Inflammatory macrophage treated with lipopolysaccharide for 1 hour (primary cell): ENCODE measurements at regions not wholly inside any gene's neighbourhood (a gene's known extent, or its start where the extent isn't known, plus 50 kb on each side); places are given as distances from the start of the nearest gene placed in this dataset.

Source experiments
- DNase-seq, 2 donors: peaks; one replicate each; pipeline ENCODE4 v3.0.0-alpha.2; 2020 to 2022

DNA sequence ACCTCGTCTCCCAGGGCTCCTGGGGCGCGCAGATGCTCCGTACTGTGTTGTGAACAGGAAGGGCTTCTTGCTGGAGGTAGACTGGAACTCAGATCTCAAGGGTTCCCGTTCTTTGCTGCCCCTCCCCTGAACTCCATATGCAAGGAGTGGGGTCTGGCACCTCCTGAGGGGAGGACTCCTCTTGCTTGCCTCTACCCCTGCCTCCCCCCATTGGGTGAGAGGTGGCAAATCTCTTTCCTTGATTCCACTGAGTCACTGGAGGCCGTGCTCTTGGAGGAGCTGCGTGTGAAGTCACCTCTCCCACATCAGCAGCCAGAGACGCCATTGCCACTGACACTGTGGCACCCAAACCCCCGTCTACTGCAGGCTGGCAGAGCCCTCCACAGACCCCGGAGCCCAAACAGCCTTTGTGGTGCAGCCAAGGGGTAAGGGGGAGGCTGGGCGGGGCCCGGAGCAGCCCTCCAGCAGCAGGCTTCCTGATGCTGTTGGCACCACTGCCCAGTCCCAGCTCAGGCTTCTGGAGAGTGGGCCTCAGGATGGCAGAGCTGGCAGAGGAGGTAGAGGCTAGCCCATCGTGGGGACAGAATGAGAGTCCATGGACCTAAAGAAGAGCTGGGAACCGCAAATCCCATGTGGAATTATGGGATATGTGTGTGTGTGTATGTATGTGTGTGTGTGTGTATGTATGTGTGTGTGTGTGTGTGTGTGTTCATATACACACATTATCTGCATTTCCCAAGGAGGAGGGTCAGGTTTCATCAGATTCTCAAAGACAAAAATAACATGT lies 104.9 kb upstream of the RUNX3 start:
- no peak for DNase-seq

DNA sequence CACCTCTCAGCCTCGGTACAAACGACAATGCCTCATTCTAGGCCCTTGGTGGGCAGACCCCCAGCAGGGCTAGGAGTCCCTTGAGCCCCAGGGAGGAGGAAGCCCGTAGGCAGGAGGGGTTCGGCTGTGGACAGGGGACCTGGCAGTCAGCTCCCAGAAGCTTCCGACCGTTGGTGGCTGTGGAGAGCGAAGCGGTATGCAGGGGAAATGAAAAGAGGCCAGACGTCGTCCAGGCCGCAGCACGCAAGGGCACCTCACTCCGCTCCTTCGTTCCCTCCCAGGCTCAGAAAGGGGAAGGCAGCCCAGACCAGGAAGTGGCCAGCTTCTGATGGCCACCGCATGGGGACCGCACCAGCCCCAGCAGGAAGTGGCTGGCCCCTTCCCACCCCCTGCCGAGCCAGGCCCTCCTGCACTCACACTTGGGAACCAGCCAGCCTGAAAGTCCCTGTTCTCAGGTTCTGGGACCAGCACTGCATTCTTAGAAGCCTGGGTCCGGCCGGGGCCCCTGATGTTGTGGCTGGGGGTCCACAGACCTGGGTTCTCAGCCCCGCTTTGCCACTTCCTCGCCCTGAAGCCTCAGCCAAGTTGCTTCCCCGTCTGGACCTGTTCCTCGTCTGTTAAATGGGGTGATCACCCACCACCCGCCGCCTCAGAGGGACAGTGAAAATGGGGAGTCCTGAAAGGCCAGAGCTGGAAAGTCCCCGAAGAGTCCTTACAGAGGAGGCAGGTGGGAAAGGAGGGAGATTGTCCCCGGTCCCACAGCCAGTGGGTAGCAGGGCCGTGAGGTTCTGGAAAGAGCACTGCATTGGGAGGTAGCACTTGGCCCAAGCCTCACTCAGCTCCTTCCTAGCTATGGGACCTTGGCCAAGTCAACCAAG lies 104.0 kb upstream of the RUNX3 start:
- peak; percentile 67 to 73 for DNase-seq

DNA sequence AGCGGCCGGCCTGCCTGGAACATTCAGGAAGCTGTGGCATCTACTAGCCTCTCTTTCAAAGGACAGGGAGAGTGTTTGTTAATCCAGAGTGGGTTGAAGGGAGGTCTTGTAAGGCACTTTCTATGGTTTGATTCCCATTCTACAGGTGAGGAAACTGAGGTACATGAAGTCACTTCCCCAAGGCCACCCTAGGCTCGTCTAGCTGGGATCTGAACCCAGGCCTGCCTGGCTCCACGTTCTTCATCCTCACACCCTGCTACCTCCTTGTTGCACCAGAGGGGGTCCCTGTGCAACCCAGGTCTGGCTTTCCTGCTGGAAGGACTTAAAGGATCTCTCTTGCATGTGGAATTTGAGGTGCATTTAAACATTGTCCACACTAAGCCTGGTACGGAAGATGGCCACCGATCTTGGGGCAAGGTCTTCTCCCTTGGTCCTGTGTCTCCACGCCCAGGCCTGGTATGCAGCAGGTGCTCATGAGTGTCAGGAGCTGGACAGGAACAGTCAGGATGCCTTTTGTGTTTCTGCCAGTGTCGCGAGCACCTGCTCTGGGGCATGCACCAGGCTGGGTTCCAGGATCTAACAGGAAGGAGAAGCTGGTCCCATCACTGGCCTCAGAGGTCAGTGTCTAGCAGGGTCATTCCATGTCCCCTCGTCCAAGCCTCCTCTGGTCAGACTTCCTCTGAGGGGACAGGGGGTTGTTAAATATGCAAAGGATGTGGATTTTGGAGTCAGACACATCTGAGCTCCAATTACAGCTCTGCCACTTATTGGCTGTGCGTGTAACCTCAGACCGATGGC lies 103.2 kb upstream of the RUNX3 start:
- no peak for DNase-seq

DNA sequence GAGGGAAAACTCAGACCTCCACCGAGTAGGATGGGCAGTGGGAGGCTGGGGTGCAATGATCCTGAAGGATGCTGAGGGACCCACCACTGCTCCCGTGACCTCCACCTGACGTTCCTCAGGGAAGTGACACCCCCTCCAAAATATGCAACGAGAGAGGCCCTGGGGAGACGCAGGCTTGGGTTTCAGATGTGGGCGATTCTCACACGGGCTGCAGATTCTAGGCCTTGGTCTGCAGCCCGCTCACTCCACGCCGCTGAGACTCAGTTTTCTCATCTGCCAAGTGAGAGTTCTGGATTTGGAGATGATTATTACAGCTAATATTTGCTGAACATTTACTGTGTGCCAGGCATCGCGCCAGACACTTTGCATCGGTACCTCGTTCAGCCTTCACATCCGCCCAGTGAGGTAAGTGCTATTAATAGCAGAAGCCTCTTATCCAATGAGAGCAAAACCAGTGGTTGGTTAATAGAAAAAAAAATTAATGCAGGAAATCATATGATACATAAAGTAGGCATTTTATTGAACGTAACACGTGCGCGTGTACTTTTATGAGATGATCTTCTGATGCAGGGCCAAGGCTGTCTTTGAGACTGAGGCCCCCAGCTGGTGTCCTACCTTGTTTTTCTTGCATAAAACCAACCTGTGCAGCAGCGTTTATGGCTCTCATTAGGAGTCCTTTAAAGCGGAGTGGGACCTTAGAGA lies 102.0 kb upstream of the RUNX3 start:
- DNase-seq: no peak

DNA sequence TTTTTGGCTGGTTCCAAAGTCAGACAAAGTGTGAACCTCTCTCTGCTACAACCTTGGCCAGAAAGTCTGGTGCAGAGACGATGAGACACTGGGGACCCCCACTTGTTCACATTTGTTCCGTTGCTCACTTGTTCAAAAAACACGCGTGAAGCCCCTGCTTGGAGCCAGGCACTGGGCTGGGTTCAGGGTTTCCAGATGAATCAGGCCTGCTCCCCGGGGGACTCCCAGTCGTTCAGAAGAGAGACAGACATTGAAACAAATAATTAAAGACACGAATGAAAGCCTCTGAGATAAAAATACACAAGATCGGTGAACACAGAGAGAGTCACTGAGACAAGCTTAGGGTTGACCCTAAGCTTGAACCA lies 101.5 kb upstream of the RUNX3 start:
- DNase-seq: no peak

DNA sequence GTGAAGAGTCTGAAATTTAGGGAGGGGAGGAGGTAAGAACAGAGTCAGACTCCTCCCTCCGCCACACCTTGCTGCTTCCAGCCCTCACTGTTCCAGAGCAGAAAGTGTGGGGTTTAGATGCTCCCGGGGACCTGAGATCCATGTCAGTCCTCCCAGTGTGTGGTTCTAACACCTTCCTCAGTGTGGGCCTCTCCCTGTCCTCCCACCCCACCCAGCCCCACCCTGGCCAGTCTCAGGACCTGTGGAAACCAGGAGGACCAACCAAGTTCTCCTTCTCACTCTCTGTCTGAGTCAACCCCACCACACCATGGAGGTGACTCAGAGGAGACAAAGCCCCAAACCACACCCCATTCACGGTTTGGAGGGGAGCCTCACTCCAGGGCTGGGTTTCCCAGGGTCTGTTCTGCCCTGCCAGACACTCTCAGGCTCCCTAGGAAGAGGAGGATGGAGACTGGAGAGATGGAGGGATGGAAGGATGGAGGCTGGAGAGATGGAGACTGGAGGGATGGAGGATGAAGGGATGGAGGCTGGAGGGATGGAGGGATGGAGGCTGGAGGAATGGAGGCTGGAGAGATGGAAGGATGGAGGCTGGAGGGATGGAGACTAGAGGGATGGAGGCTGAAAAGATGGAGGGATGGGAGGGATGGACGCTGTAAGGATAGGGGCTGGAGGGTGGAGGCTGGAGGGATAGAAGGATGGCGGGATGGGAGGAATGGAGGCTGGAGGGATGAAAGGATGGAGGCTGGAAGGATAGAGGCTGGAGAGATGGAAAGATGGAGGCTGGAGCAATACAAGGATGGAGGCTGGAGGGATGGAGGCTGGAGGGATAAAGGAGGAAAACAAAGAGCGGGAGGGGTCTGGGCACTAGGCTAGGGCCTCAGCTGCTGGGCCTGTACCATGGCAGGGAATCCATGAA lies 100.9 kb upstream of the RUNX3 start:
- peak; percentile 55 to 57 for DNase-seq

DNA sequence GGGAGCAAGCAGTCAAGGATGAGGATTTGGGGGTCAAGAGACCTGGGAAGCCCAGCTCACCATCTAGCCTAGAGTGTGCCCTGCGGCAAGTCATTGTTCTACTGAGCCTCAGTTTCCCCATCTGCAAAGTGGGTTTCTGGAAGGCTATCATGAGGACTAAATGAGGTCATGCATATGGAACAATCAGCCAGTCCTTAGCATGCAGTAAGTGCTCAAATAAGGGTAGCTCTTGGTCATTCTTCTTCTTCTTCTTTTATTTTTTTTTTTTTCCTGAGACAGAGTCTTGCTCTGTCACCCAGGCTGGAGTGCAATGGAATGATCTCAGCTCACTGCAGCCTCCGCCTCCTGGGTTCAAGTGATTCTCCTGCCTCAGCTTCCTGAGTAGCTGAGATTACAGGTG lies 99.9 kb upstream of the RUNX3 start:
- no peak for DNase-seq

DNA sequence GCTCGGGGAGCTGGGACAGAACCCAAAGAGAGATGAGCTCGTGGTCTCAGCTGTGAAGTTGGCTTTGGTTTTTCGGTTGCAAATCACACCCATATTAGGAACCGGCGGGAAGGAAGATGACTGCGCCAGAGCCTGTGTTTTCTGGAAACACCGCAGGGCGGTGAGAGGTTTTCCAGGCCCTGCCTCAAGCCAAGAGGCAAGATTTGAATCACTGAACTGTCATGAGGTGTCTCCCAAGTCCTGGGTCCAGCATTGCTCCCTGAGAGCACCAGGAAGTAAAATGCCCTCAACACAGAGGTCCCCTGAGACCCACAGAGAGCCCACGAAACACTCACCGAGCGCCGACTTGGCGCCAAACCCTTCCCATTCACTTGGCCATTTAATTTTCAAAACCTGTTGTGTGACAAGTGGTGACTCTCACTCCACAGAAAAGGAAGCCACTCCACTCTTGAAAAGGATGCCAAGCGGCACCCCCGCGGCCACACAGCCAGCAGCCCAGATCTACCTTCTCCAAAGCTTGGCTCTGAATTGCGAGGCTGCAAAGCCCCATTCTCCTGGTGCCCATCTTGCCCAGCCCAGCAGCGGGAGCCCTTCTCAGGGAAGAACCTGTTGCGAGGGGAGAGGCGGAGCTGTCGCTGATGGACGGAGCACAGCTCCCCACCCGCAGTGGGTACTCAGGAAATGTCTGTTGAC lies 99.0 kb upstream of the RUNX3 start:
- DNase-seq: no peak

DNA sequence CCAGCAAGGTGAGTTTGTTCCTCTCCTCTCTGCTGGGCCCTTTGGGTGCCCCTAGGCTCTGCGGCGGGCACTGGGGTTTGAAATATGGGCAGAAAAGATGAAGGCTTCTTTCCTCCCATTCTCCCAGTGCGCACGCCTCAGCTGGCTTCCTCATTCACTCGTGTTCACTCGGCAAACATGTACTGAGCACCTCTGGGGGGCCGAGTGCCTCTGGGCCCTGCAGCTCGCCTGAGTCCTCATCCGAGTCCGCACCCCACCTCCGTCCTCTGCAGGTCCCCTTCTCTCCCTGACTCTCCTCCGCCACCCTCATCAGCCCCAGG lies 98.5 kb upstream of the RUNX3 start:
- DNase-seq: no peak

DNA sequence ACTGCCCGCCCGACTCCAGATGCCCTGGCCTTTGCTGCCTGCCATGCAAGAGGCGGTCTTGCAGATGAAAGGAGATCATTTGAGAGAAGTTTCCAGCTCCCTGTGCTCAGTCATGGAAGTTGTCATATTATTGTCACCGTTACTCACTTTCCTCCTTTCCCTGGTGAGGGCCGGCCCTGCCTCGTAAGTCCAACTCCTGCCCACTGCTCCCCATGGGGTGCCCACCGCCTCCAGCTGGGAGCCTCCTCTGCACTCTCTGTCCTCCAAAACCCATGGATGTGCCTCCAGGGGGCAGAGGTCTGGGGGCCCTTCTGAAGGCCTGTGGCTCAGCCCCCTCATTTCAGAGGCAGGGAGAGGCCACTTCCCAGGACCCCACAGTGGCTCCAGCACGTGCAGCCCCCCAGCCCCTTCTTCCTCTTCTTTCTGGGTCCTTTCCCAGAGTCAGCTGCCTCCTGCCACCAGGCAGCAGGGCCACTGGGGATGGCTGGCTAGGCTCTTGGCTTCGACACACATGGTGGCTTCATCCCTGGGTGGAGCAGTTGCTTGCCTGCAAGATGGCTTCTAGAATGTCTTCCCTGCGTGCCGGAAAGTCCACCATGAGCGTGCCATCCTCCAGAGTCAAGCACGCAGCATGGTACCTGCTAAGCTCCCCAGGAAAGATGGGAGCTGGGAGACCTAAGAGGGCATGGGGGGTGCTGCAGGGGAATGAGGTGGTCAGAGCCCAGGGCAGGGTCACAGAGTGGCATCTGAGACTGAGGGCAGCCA lies 97.9 kb upstream of the RUNX3 start:
- no peak for DNase-seq

DNA sequence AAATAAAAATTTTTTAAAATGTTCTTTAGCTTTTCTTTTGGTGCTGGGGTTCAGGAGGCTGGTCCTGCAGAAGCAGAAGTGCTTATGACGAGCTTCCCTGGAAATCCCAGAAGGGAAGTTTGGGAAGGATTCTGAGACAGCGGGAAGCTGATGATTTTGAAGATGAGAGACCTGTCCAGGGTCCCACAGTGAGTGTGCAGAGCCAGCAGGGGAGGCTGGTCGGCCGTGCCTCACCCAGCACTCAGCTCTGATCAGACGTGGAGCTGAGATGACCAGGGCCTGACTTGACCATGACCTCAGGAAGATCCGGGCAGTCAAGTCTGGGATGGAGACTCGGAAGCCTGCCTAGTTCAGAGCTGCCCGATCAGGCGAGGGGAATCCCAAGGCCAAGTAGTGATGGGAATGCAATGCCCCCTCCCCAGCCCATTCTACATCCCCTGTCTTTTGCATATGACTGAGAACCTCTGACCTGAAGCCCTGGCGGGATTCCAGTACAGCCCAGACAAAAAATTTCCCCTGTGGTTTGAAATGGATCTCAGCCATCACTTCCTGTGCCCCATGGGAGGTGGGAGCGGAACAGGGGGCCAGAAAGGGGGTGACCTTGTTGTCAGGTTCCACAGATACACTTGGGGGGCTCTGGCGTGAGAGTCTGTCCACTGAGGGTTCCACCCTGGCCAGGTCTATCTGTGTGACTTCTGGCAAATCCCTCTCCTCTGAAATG lies 96.8 kb upstream of the RUNX3 start:
- peak; percentile 25 to 49 for DNase-seq

DNA sequence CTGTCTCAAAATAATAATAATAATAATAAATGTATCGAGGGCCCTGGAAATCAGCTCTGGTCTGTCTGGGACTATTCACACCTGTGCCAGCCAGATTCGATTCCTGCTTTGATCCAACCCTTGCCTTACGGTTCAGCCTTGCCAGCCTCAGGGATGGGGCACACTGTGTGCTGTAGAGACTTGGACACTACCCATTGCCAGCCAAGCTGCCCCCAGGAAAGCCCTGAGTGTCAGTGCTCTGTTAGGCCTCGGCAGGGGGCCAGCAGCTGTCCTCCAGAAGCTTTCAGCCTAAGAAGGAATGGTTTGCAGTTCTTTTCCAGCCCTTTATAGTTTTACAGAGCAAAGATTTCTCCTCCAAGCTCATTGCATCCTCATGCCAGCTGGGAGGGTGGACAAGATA lies 96.2 kb upstream of the RUNX3 start:
- DNase-seq: no peak

DNA sequence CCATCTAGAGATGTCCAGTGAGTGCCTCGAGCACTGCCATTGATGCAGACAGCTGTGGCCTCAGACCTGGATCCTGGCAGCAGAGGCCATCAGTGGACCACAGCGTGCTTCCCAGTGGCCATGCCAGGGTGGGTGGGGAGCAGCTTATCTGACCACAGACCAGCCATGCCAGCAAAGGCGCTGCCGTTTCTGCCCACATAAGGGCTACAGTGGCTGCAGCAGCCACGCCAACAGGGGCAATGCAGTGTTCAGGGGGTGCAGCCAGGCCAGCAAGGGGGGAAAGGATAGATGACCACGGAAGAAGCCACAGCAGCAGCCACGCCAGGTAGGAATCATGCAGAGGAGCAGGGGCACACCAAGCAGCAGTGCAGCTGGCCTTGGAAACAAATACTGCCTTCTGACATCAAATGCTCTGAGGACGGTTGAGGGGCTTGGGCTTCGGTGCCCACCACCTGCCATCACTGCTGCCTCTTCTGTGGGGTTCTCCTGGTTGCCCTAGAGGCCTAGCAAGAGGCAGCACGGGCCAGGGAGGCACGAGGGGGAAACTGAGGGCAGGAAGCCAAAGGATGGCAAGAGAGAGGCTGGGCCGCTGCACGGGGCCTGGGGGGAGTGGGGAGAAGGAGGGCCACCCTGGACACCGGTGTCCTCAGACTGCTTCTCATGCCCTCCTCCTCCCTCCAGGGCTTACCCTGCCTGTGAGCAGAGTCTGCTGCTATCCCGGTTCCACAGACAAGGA lies 94.7 kb upstream of the RUNX3 start:
- no peak for DNase-seq

DNA sequence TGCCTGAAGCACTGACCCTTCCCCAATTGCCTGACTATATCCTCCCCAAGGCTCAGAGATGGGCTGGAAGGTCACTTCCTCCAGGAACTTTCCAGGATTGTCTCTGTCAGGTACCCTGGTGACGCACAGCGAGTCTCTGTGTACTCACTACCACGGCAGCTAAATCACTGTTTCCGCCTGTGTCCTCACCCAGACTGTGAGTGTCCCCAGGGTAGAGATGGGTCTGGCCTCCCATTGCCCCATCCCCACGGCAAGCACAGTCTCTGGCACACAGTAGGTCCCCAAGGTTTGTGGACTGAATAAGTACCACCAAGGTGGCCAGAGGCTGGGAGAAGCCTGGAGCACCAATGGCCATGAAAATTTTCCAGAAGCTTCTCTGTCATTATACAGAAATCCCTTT lies 93.8 kb upstream of the RUNX3 start:
- no peak for DNase-seq

DNA sequence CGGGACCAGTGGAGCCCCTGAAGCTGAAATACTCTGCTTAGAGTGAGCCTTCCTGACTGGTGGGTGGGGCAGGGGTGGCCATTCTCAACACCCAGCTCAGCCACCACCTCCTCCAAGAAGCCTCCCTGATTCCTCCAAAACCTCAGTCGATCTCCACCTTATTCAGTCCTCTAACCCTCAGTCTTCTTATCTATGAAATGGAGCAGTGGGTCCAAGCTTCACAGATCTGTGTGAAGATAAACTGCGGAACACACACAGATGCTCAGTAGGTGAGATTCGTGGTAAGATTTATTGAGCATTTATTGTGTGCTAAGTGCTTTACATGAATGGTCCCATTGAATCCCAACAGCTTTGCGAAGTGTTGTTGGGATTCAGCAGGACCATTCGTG lies 93.1 kb upstream of the RUNX3 start:
- DNase-seq: no peak

DNA sequence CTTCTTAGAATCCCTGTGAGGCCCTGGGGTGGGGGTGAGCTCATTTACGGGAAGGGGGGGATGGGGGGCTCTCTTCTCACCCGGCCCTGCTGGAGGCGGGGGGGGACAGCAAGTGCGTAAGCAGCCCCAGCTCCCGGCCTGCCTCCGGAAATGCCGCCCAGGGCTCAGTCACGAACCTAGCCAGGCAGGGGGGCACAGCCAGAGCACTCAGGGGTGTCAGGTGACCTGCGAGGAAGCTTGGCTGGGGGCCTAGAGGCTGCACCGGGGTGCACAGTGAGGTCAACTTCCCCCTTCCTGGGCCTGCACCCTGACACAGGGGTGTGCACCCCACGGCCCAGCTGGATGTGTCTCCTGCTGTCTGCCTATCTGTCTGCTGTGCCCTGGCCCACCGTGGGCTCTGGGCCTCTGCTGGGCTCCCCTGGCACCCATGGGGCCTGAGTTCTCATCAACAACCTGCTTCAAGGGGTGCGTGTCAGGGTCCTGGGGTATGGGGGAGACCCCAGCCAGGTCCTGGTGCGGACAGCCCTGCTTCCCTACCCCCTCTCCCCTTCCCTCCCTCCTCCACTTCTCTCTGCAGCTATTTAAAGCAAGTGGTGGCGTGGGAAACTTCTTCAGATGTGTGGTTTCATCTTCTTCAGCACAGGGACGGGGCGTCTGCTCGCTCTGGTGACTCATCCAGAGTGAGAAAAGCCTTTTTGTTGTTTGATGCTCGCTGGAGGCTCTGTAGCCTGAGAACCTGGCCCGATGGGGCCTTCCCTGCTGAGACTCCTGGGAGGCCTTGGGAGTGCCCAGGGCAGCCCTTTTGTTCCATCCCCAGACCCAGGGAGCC lies 92.5 kb upstream of the RUNX3 start:
- peak; percentile 86 to 93 for DNase-seq

DNA sequence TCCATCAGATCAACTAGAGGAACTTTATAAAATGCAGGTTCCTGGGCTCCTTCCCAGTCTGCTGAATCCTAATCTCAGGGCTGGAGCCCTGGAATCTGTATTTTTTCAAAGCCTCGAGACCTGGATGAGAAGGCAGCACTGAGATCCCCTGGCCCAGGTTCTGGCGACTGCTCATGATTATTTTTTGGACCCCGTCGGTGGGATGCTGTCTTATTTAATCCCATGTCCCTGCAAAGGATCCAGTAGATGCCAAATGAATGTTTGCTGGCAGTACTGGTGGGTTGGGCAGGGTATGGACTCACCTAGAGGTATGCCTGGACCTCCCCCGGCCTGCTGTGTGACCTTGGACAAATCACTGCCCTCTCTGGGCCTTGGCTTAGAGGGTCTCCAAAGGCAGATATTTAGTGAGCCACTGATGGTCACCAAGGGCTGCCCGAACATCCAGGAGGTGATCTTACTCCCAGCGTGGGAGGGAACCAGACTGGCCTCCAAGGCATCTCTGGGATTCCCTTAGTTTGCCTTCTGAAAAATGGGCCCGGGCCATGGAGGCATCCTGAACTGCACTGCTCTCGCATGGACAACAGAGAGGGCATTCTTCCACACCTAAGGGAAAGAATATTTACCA lies 91.6 kb upstream of the RUNX3 start:
- DNase-seq: no peak
